Fibroblast of lung (primary cell): ENCODE measurements at regions not wholly inside any gene's neighbourhood (a gene's known extent, or its start where the extent isn't known, plus 50 kb on each side); places are given as distances from the start of the nearest gene placed in this dataset.

Source experiments
- DNase-seq, 2 donors: peaks; one replicate each; pipeline versions ENCODE4 v3.0.0 to v3.0.0-alpha.2; 2010; ENCODE audit warnings: low read depth in 2 of 2
- H2AFZ ChIP-seq: 2 replicates; pipeline ENCODE4 v1.5.1; 2012; ENCODE audit warnings: low read length, control low read depth, inconsistent platforms
- H3K27ac ChIP-seq: 2 replicates; pipeline ENCODE4 v1.5.1; 2011; ENCODE audit warnings: low read length, control low read depth; ENCODE audit not compliant: insufficient read depth
- H3K27me3 ChIP-seq: 2 replicates; pipeline ENCODE4 v1.5.1; 2011; ENCODE audit warnings: mild to moderate bottlenecking, low read length; ENCODE audit not compliant: control insufficient read depth, insufficient read depth
- H3K36me3 ChIP-seq: 2 replicates; pipeline ENCODE4 v1.5.1; 2011; ENCODE audit warnings: low read length; ENCODE audit not compliant: control insufficient read depth, insufficient read depth
- H3K4me1 ChIP-seq: 2 replicates; pipeline ENCODE4 v1.5.1; 2011; ENCODE audit warnings: low read length; ENCODE audit not compliant: control insufficient read depth, insufficient read depth; ENCODE audit errors: extremely low read depth
- H3K4me2 ChIP-seq: 2 replicates; pipeline ENCODE4 v1.5.1; 2011; ENCODE audit warnings: low read length, control low read depth; ENCODE audit not compliant: insufficient read depth; ENCODE audit errors: extremely low read depth
- H3K4me3 ChIP-seq, 4 experiments: fragments of 200-600 bp in 1 of 4; sonication (generic) in 1 of 4; replicated peaks in 1 of 4; 2 replicates each; pipeline ENCODE4 v1.5.1; 2011 to 2016; ENCODE audit warnings: low read length in 4 of 4, low read depth in 3 of 4, mild to moderate bottlenecking in 3 of 4, control low read depth in 2 of 4, inconsistent platforms in 1 of 4, mixed read lengths in 1 of 4; ENCODE audit not compliant: insufficient read depth in 1 of 4; ENCODE audit errors: control extremely low read depth in 1 of 4
- H3K79me2 ChIP-seq: 2 replicates; pipeline ENCODE4 v1.5.1; 2012; ENCODE audit warnings: mild to moderate bottlenecking, low read length, inconsistent platforms; ENCODE audit not compliant: control insufficient read depth, insufficient read depth
- H3K9ac ChIP-seq: 2 replicates; pipeline ENCODE4 v1.5.1; 2011; ENCODE audit warnings: mild to moderate bottlenecking, low read length, control low read depth; ENCODE audit not compliant: insufficient read depth
- H3K9me3 ChIP-seq: 2 replicates; pipeline ENCODE4 v1.5.1; 2012; ENCODE audit warnings: low read depth, low read length; ENCODE audit not compliant: control insufficient read depth, insufficient read depth
- H4K20me1 ChIP-seq: 2 replicates; pipeline ENCODE4 v1.5.1; 2011; ENCODE audit warnings: low read length; ENCODE audit not compliant: control insufficient read depth, insufficient read depth; ENCODE audit errors: extremely low read depth
- EZH2 ChIP-seq: IDR thresholded peaks from 2 replicates; pipeline ENCODE4 v1.5.1; 2012; ENCODE audit warnings: low read length, control low read depth, mild to moderate bottlenecking; ENCODE audit errors: missing control alignments
- TF ChIP-seq, protein P1 (sequence below), 2 donors: IDR thresholded peaks in 1 of 2; conservative IDR thresholded peaks in 1 of 2; 1 replicate in 1 of 2; 2 replicates in 1 of 2; pipeline ENCODE4 v1.5.1; 2011 to 2012; ENCODE audit warnings: low read length in 2 of 2, control low read depth in 1 of 2, inconsistent platforms in 1 of 2, low read depth in 1 of 2, mild to moderate bottlenecking in 1 of 2

DNA sequence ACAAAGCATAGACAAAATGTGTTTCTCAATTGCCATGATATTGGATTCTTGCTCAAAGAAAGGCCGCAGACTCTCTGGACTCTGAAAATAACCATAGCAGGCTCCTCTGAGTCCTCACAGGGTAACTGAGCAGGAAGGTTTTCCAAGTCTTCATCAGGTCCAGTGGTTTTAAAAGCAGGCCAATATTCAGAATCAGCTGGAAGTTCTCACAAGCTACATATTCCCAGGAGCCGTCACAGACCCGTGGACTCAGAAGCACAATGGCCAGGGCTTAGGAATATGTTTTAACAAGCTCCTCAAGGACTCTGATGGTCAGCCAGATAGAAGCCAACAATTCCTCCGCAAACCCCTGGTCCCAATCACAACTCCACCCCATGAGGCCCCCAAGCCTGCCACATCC is 256.1 kb upstream of the ADAMTS9 start:
- H3K27me3 ChIP-seq = no peaks in the 10 kb centered on the region
- no peak overlapping the region for H3K9ac ChIP-seq
- no peaks in the 10 kb centered on the region for H3K79me2 ChIP-seq
- no peak for TF ChIP-seq EZH2
- TF ChIP-seq, protein P1, sequence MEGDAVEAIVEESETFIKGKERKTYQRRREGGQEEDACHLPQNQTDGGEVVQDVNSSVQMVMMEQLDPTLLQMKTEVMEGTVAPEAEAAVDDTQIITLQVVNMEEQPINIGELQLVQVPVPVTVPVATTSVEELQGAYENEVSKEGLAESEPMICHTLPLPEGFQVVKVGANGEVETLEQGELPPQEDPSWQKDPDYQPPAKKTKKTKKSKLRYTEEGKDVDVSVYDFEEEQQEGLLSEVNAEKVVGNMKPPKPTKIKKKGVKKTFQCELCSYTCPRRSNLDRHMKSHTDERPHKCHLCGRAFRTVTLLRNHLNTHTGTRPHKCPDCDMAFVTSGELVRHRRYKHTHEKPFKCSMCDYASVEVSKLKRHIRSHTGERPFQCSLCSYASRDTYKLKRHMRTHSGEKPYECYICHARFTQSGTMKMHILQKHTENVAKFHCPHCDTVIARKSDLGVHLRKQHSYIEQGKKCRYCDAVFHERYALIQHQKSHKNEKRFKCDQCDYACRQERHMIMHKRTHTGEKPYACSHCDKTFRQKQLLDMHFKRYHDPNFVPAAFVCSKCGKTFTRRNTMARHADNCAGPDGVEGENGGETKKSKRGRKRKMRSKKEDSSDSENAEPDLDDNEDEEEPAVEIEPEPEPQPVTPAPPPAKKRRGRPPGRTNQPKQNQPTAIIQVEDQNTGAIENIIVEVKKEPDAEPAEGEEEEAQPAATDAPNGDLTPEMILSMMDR (conservative IDR thresholded peaks at IDR 0.05 in 1 of 2, IDR thresholded peaks at IDR 0.05 in 1 of 2; ENCODE audit: low read depth in 1 of 2, low read length in 2 of 2) = no peak
- no peak overlapping the region for H3K4me2 ChIP-seq
- H2AFZ ChIP-seq = no peak overlapping the region
- H3K4me3 ChIP-seq = no peak overlapping the region
- H3K27ac ChIP-seq = no peak overlapping the region
- no peaks in the 10 kb centered on the region for H4K20me1 ChIP-seq
- no peaks in the 10 kb centered on the region for H3K9me3 ChIP-seq
- no peaks in the 10 kb centered on the region for H3K36me3 ChIP-seq
- DNase-seq = no peak
- no peaks in the 10 kb centered on the region for H3K4me1 ChIP-seq

DNA sequence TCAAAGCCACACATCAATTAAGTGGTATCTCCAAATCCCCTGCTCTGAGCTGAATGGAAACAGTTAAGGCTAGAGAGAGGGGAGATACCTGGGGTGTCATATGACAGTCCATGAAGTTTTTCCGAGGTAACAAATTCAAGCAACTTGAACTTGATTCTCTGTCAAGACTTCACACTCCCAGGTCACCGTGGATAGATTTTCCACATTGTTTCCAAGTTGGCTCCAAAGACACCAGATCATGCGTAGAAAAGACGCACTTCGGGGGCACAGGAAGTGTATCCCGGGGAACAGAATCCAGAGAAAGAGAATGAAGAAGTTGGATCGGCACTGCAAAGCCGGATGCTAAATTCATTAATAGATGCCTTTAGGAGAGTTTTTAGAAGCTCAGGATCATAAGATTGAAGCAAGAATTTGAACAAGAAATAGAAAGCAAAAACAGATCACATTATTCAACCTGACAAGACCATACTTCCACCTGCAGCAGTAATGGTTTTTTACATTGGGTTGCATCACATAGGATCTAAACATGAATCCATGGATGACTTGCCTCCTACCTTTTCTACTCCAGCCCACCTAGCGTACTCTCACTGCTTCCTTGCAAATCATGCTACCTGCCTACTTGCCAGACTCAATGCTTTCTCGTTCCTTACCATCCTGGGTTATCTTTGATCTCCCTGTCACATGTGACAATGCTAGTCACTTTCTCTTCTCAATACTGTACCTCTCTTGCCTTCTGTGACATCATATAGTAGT is 253.0 kb upstream of the ADAMTS9 start:
- Histone ChIP-seq H4K20me1 (no peaks in the 10 kb centered on the region), H2AFZ (no peak overlapping the region), H3K4me2 (no peak overlapping the region), H3K9ac (no peak overlapping the region), H3K27ac (no peak overlapping the region), H3K79me2 (no peaks in the 10 kb centered on the region), H3K36me3 (no peaks in the 10 kb centered on the region), H3K4me3 (no peak overlapping the region), H3K27me3 (no peaks in the 10 kb centered on the region), H3K9me3 (no peaks in the 10 kb centered on the region), H3K4me1 (no peaks in the 10 kb centered on the region)
- TF ChIP-seq EZH2 = no peak
- TF ChIP-seq, protein P1 (conservative IDR thresholded peaks at IDR 0.05 in 1 of 2, IDR thresholded peaks at IDR 0.05 in 1 of 2; ENCODE audit: low read depth in 1 of 2, low read length in 2 of 2) = no peak
- DNase-seq = no peak

DNA sequence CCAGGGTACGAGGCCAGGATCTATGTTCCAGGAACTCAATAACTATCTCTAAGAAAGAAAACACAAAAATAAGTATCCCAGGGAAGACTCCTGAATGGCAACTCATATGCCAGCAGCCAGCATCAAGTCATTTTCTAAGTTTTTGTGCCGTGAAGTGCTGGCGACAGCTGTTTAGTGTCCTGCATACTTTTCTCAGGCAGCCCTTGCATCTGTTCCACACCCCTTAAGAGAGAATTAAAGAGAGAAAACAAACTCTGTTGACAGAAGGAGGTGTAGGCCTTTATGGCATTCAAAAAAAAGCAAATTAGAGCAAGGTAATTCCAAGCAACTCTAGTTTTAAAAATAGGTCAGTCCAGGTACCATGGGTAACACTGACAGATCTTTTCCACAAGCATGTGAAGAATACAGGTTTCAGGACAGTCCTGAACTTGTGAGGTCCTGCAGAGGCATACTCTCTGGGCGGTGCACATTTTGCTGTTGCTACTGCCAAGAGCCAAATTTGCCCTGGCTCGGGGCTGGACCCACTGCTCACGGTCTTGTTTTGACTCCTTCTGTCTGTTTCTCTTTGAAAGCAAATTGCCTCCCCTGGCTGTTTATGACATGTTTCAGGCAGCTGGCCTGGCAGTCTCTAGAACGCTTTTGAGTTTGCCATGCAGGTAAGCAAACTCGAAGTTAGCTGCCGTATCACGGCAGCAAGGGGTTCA is 252.1 kb upstream of the ADAMTS9 start:
- no peak for TF ChIP-seq EZH2
- Histone ChIP-seq H3K4me1 (no peaks in the 10 kb centered on the region), H4K20me1 (no peaks in the 10 kb centered on the region), H3K9ac (no peak overlapping the region), H3K27ac (no peak overlapping the region), H2AFZ (no peak overlapping the region), H3K27me3 (no peaks in the 10 kb centered on the region), H3K4me3 (no peak overlapping the region), H3K4me2 (no peak overlapping the region), H3K9me3 (no peaks in the 10 kb centered on the region), H3K36me3 (no peaks in the 10 kb centered on the region), H3K79me2 (no peaks in the 10 kb centered on the region)
- DNase-seq = no peak
